Keratinocyte (primary cell): ENCODE measurements at regions not wholly inside any gene's neighbourhood (a gene's known extent, or its start where the extent isn't known, plus 50 kb on each side); places are given as distances from the start of the nearest gene placed in this dataset.

ENCODE experiments used
- EZH2 ChIP-seq: IDR thresholded peaks from one replicate; pipeline ENCODE4 v1.6.1; 2012; ENCODE audit warnings: inconsistent platforms, mild to moderate bottlenecking, low read length, moderate library complexity
- TF ChIP-seq, protein P1 (sequence below), 3 experiments: IDR thresholded peaks in 1 of 3; conservative IDR thresholded peaks in 1 of 3; optimal IDR thresholded peaks in 1 of 3; 2 replicates in 2 of 3; 3 replicates in 1 of 3; pipeline versions ENCODE3 to v1.5.1; 2011; ENCODE audit warnings: low read length in 3 of 3, mild to moderate bottlenecking in 3 of 3, moderate library complexity in 2 of 3, control low read depth in 1 of 3, inconsistent platforms in 1 of 3; ENCODE audit not compliant: insufficient read depth in 2 of 3; ENCODE audit errors: extremely low read depth in 1 of 3

DNA sequence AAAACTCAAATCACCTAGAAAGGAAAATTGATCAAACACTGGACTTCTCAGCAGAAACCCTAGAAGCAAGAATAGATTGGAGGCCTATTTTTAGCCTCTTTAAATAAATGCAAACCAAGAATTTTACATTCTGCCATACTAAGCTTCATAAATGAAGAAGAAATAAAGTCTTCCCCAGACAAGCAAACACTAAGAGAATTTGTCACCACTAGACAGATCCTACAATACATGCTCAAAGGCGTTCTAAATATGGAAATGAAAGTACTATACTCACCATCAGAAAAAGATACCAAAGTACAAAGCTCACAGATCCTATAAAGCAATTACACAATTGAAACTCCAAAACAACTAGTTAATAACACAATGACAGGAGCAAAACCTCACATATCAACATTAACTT is 578.1 kb downstream of the UQCRFS1 start:
- TF ChIP-seq, protein P1, sequence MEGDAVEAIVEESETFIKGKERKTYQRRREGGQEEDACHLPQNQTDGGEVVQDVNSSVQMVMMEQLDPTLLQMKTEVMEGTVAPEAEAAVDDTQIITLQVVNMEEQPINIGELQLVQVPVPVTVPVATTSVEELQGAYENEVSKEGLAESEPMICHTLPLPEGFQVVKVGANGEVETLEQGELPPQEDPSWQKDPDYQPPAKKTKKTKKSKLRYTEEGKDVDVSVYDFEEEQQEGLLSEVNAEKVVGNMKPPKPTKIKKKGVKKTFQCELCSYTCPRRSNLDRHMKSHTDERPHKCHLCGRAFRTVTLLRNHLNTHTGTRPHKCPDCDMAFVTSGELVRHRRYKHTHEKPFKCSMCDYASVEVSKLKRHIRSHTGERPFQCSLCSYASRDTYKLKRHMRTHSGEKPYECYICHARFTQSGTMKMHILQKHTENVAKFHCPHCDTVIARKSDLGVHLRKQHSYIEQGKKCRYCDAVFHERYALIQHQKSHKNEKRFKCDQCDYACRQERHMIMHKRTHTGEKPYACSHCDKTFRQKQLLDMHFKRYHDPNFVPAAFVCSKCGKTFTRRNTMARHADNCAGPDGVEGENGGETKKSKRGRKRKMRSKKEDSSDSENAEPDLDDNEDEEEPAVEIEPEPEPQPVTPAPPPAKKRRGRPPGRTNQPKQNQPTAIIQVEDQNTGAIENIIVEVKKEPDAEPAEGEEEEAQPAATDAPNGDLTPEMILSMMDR (optimal IDR thresholded peaks at IDR 0.05 in 1 of 3, IDR thresholded peaks at IDR 0.05 in 1 of 3, conservative IDR thresholded peaks at IDR 0.05 in 1 of 3; ENCODE audit: extremely low read depth in 1 of 3, insufficient read depth in 2 of 3, low read length in 3 of 3): no peak
- no peak for TF ChIP-seq EZH2
